K562 (cell line): ENCODE measurements at regions not wholly inside any gene's neighbourhood (a gene's known extent, or its start where the extent isn't known, plus 50 kb on each side); places are given as distances from the start of the nearest gene placed in this dataset.

Experiments used
- ASH1L ChIP-seq: fragments of 450-650 bp; IDR thresholded peaks from 2 replicates; pipeline ENCODE4 v1.6.1; 2018; ENCODE audit warnings: borderline replicate concordance, mild to moderate bottlenecking, low read depth; ENCODE audit not compliant: partially characterized antibody
- ESRRB ChIP-seq: fragments of 250-450 bp; sonication (Bioruptor Pico); IDR thresholded peaks from 2 replicates; pipeline ENCODE4 v1.5.0; 2020; ENCODE audit warnings: mild to moderate bottlenecking, moderate library complexity, borderline replicate concordance
- FOXM1 ChIP-seq, 2 experiments: fragments of 450-650 bp in 1 of 2; sonication (generic) in 1 of 2; formaldehyde crosslinking in 1 of 2; IDR thresholded peaks; 2 replicates each; pipeline versions ENCODE4 v1.6.1 to v1.9.0; 2017 to 2022; ENCODE audit warnings: low read depth in 2 of 2, mild to moderate bottlenecking in 2 of 2, missing genetic modification reagents in 1 of 2, moderate library complexity in 1 of 2
- KDM4B ChIP-seq, 2 experiments: fragments of 450-650 bp in 1 of 2; sonication (generic) in 1 of 2; IDR thresholded peaks; 2 replicates each; pipeline ENCODE4 v1.6.1; 2016 to 2017; ENCODE audit warnings: borderline replicate concordance in 2 of 2, antibody characterized with exemption in 1 of 2, low read depth in 1 of 2, mild to moderate bottlenecking in 1 of 2
- NCOA1 ChIP-seq: fragments of 450-650 bp; IDR thresholded peaks from 2 replicates; pipeline ENCODE4 v1.6.1; 2016; ENCODE audit warnings: low read depth
- POLR3A ChIP-seq: IDR thresholded peaks from 2 replicates; pipeline ENCODE4 v1.6.1; 2011; ENCODE audit warnings: borderline replicate concordance, mild to moderate bottlenecking, moderate library complexity; ENCODE audit not compliant: insufficient read length, insufficient read depth; ENCODE audit errors: extremely low read depth
- RFX1 ChIP-seq: fragments of 450-650 bp; IDR thresholded peaks from 2 replicates; pipeline ENCODE4 v1.6.1; 2016; ENCODE audit warnings: mild to moderate bottlenecking, moderate library complexity
- TSC22D4 ChIP-seq: fragments of 450-650 bp; IDR thresholded peaks from 2 replicates; pipeline ENCODE4 v1.6.1; 2016; ENCODE audit warnings: missing genetic modification characterization, missing biosample characterization, control low read depth
- ZBED1 ChIP-seq: IDR thresholded peaks from 2 replicates; pipeline ENCODE4 v1.6.1; 2014
- ZNF224 ChIP-seq: sonication (generic); formaldehyde crosslinking; IDR thresholded peaks from 2 replicates; pipeline ENCODE4 v1.8.0; 2022; ENCODE audit warnings: mild to moderate bottlenecking, missing genetic modification reagents
- ZNF407 ChIP-seq: fragments of 450-650 bp; IDR thresholded peaks from 2 replicates; pipeline ENCODE4 v1.6.1; 2016; ENCODE audit warnings: low read depth
- TF ChIP-seq, protein P1 (sequence below): sonication (generic); formaldehyde crosslinking; IDR thresholded peaks from 2 replicates; pipeline ENCODE4 v1.8.0; 2023; ENCODE audit warnings: missing genetic modification reagents, mild to moderate bottlenecking, borderline replicate concordance
- TF ChIP-seq, protein P2 (sequence below), 2 experiments: fragments of 200-800 bp in 1 of 2; sonication (Bioruptor generic) in 1 of 2; sonication (generic) in 1 of 2; formaldehyde crosslinking in 1 of 2; IDR thresholded peaks in 1 of 2; conservative IDR thresholded peaks in 1 of 2; 2 replicates each; pipeline versions ENCODE4 v1.5.0 to v1.6.1; 2016 to 2020; ENCODE audit warnings: missing compliant biosample characterization in 1 of 2, missing genetic modification characterization in 1 of 2, missing genetic modification reagents in 1 of 2

DNA sequence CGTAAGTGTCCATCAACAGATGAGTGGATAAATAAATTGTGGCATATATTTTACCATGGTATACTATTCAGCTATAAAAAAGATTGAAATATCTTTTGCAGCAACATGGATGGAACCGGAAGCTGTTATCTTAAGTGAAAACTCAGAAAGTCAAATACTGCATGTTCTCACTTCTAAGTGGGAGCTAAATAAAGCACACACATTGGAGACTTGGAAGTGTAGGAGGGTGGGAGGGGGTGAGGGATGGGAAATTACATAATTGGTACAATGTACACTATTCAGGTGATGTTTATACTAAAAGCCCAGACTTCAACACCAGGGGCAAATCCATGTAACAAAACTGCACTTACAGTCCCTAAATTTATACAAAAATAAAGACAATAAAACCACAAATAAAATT, 72.6 kb upstream of the SPRY1 start (continued):
- TF ChIP-seq, protein P1, sequence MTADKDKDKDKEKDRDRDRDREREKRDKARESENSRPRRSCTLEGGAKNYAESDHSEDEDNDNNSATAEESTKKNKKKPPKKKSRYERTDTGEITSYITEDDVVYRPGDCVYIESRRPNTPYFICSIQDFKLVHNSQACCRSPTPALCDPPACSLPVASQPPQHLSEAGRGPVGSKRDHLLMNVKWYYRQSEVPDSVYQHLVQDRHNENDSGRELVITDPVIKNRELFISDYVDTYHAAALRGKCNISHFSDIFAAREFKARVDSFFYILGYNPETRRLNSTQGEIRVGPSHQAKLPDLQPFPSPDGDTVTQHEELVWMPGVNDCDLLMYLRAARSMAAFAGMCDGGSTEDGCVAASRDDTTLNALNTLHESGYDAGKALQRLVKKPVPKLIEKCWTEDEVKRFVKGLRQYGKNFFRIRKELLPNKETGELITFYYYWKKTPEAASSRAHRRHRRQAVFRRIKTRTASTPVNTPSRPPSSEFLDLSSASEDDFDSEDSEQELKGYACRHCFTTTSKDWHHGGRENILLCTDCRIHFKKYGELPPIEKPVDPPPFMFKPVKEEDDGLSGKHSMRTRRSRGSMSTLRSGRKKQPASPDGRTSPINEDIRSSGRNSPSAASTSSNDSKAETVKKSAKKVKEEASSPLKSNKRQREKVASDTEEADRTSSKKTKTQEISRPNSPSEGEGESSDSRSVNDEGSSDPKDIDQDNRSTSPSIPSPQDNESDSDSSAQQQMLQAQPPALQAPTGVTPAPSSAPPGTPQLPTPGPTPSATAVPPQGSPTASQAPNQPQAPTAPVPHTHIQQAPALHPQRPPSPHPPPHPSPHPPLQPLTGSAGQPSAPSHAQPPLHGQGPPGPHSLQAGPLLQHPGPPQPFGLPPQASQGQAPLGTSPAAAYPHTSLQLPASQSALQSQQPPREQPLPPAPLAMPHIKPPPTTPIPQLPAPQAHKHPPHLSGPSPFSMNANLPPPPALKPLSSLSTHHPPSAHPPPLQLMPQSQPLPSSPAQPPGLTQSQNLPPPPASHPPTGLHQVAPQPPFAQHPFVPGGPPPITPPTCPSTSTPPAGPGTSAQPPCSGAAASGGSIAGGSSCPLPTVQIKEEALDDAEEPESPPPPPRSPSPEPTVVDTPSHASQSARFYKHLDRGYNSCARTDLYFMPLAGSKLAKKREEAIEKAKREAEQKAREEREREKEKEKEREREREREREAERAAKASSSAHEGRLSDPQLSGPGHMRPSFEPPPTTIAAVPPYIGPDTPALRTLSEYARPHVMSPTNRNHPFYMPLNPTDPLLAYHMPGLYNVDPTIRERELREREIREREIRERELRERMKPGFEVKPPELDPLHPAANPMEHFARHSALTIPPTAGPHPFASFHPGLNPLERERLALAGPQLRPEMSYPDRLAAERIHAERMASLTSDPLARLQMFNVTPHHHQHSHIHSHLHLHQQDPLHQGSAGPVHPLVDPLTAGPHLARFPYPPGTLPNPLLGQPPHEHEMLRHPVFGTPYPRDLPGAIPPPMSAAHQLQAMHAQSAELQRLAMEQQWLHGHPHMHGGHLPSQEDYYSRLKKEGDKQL (CRISPR knock-in tag): no peak
- TF ChIP-seq NCOA1 (no peak), RFX1 (no peak), ESRRB (CRISPR knock-in tag) (no peak), ZNF407 (no peak), TSC22D4 (tag) (no peak), ASH1L (no peak), ZBED1 (no peak), FOXM1 (IDR thresholded peaks at IDR 0.05; ENCODE audit: low read depth) (no peak), FOXM1 (CRISPR knock-in tag; IDR thresholded peaks at IDR 0.05; ENCODE audit: low read depth) (no peak), KDM4B (IDR thresholded peaks at IDR 0.05; ENCODE audit: borderline replicate concordance in 2 of 2, low read depth in 1 of 2) (no peak), ZNF224 (CRISPR knock-in tag) (no peak), POLR3A (no peak)
- TF ChIP-seq, protein P2, sequence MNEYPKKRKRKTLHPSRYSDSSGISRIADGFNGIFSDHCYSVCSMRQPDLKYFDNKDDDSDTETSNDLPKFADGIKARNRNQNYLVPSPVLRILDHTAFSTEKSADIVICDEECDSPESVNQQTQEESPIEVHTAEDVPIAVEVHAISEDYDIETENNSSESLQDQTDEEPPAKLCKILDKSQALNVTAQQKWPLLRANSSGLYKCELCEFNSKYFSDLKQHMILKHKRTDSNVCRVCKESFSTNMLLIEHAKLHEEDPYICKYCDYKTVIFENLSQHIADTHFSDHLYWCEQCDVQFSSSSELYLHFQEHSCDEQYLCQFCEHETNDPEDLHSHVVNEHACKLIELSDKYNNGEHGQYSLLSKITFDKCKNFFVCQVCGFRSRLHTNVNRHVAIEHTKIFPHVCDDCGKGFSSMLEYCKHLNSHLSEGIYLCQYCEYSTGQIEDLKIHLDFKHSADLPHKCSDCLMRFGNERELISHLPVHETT (CRISPR knock-in tag; conservative IDR thresholded peaks at IDR 0.05 in 1 of 2, IDR thresholded peaks at IDR 0.05 in 1 of 2): no peak
